GM12878 (cell line): ENCODE measurements at regions not wholly inside any gene's neighbourhood (a gene's known extent, or its start where the extent isn't known, plus 50 kb on each side); places are given as distances from the start of the nearest gene placed in this dataset.
A peak's percentile ranks its signal among the peaks of the same experiment; 100 is the strongest.

ENCODE experiments used
- ATAC-seq: fragments of 200-7000 bp; cut with Tn5 transposase; 3 replicates; pipeline ENCODE4 v1.9.1; 2020; ENCODE audit warnings: mild to moderate bottlenecking, moderate library complexity
- BruUV-seq: library from RNA; stranded (reverse); fragments of 400-500 nt; replicated peaks from 2 replicates; lab custom pipeline; 2021; lab: Mats Ljungman, UMichigan
- CTCF ChIA-PET: fragments of 300-600 bp; sonication (Branson Sonifier 250); formaldehyde crosslinking; extraction: SDS; loops from one replicate; lab custom pipeline; 2021; ENCODE audit warnings: inconsistent platforms; lab: Yijun Ruan, JAX
- POLR2A ChIA-PET: fragments of 350-600 bp; formaldehyde crosslinking; extraction: SDS; loops from one replicate; lab custom pipeline; 2021; ENCODE audit warnings: inconsistent platforms; lab: Charles Lee
- RAD21 ChIA-PET: fragments of 300-600 bp; sonication (Branson Sonifier 250); formaldehyde crosslinking; loops from one replicate; lab custom pipeline; 2023; ENCODE audit warnings: antibody characterized with exemption; ENCODE audit not compliant: unreplicated experiment; lab: Charles Lee
- SMC1A ChIA-PET: fragments of 300-600 bp; sonication (Branson Sonifier 250); formaldehyde crosslinking; loops from one replicate; lab custom pipeline; 2023; ENCODE audit not compliant: unreplicated experiment, uncharacterized antibody; lab: Charles Lee
- DNase-seq: peaks from one replicate; pipeline ENCODE4 v3.0.0-alpha.2; 2011; ENCODE audit warnings: low read depth, low spot score
- FAIRE-seq: peaks from 3 replicates; lab custom pipeline; 2011; peaks lifted over from hg19 to GRCh38; lab: Jason Lieb, UNC
- H2AFZ ChIP-seq: 2 replicates; pipeline ENCODE4 v1.6.0; 2011; ENCODE audit warnings: low read depth, low read length, control low read depth; ENCODE audit not compliant: control insufficient read depth
- H3K27ac ChIP-seq: 2 replicates; pipeline ENCODE4 v1.5.1; 2011; ENCODE audit warnings: control low read depth; ENCODE audit not compliant: control insufficient read depth, insufficient read depth
- H3K27me3 ChIP-seq, 2 experiments: replicated peaks in 1 of 2; 2 replicates each; pipeline versions ENCODE4 v1.6.0 to v1.6.1; 2011; ENCODE audit warnings: low read length in 1 of 2; ENCODE audit not compliant: control insufficient read depth in 2 of 2, insufficient read depth in 2 of 2
- H3K36me3 ChIP-seq, 2 experiments: 2 replicates each; pipeline ENCODE4 v1.5.1; 2011; ENCODE audit warnings: low read length in 1 of 2; ENCODE audit not compliant: control insufficient read depth in 2 of 2, insufficient read depth in 2 of 2
- H3K4me1 ChIP-seq: 2 replicates; pipeline ENCODE4 v1.6.1; 2011; ENCODE audit warnings: mild to moderate bottlenecking, low read length, moderate library complexity, mixed read lengths; ENCODE audit not compliant: control insufficient read depth, insufficient read depth
- H3K4me2 ChIP-seq: 2 replicates; pipeline ENCODE4 v1.6.0; 2011; ENCODE audit warnings: control low read depth; ENCODE audit not compliant: control insufficient read depth, insufficient read depth
- H3K4me3 ChIP-seq: fragments of 200-600 bp; sonication (generic); 2 replicates; pipeline ENCODE4 v1.5.1; 2016
- H3K79me2 ChIP-seq: 2 replicates; pipeline ENCODE4 v1.6.0; 2011; ENCODE audit warnings: low read length; ENCODE audit not compliant: control insufficient read depth, insufficient read depth
- H3K9ac ChIP-seq: 2 replicates; pipeline ENCODE4 v1.8.0; 2011; ENCODE audit warnings: low read length, control low read depth, mixed read lengths; ENCODE audit not compliant: control insufficient read depth, insufficient read depth
- H3K9me3 ChIP-seq: replicated peaks from 3 replicates; pipeline ENCODE4 v1.5.1; 2011; ENCODE audit warnings: mild to moderate bottlenecking, low read length; ENCODE audit not compliant: control insufficient read depth, insufficient read depth
- H4K20me1 ChIP-seq: 2 replicates; pipeline ENCODE4 v1.6.0; 2011; ENCODE audit not compliant: control insufficient read depth, insufficient read depth
- BCL11A ChIP-seq: IDR thresholded peaks from 2 replicates; pipeline ENCODE4 v1.6.1; 2011; ENCODE audit warnings: low read depth, low read length
- EP300 ChIP-seq, 2 experiments: fragments of 150-350 bp in 1 of 2; IDR thresholded peaks; 2 replicates each; pipeline ENCODE4 v1.6.1; 2011 to 2012; ENCODE audit warnings: low read depth in 2 of 2, low read length in 2 of 2, borderline replicate concordance in 1 of 2, improper control_type of control experiment in 1 of 2, inconsistent platforms in 1 of 2; ENCODE audit not compliant: control insufficient read depth in 1 of 2
- IKZF1 ChIP-seq: fragments of 450-650 bp; conservative IDR thresholded peaks from 2 replicates; pipeline ENCODE4 v1.6.1; 2017; ENCODE audit warnings: antibody characterized with exemption, mild to moderate bottlenecking
- JUNB ChIP-seq: IDR thresholded peaks from 2 replicates; pipeline ENCODE4 v1.6.1; 2016; ENCODE audit warnings: antibody characterized with exemption, mild to moderate bottlenecking
- KDM1A ChIP-seq: fragments of 200-600 bp; sonication (generic); IDR thresholded peaks from 2 replicates; pipeline ENCODE4 v1.6.1; 2016; ENCODE audit warnings: borderline replicate concordance
- MEF2A ChIP-seq: IDR thresholded peaks from 2 replicates; pipeline ENCODE4 v1.6.1; 2011; ENCODE audit warnings: low read depth, mild to moderate bottlenecking, low read length, moderate library complexity; ENCODE audit not compliant: insufficient read depth
- MTA2 ChIP-seq: fragments of 450-650 bp; IDR thresholded peaks from 2 replicates; pipeline ENCODE4 v1.6.1; 2016; ENCODE audit warnings: low read depth, mild to moderate bottlenecking, moderate library complexity
- MTA3 ChIP-seq: IDR thresholded peaks from 2 replicates; pipeline ENCODE4 v1.6.1; 2012; ENCODE audit warnings: low read length, inconsistent platforms, borderline replicate concordance
- NRF1 ChIP-seq: conservative IDR thresholded peaks from 2 replicates; pipeline ENCODE4 v1.6.1; 2011; ENCODE audit warnings: mild to moderate bottlenecking, low read depth, low read length, improper control_type of control experiment
- PAX8 ChIP-seq: fragments of 450-650 bp; IDR thresholded peaks from 2 replicates; pipeline ENCODE4 v1.6.1; 2017; ENCODE audit warnings: mild to moderate bottlenecking, moderate library complexity
- POLR2AphosphoS2 ChIP-seq: IDR thresholded peaks from 2 replicates; pipeline ENCODE4 v1.6.1; 2011; ENCODE audit warnings: low read depth, mild to moderate bottlenecking, low read length, improper control_type of control experiment, moderate library complexity
- TBL1XR1 ChIP-seq: IDR thresholded peaks from 2 replicates; pipeline ENCODE4 v1.6.1; 2012; ENCODE audit warnings: low read depth, low read length, improper control_type of control experiment
- YY1 ChIP-seq: IDR thresholded peaks from 2 replicates; pipeline ENCODE4 v1.6.1; 2011; ENCODE audit warnings: low read depth, mild to moderate bottlenecking, low read length
- WGBS: methylation state at CpG from one replicate; pipeline ENCODE4 v1.1.6; 2016; ENCODE audit warnings: low lambda C conversion rate; ENCODE audit not compliant: insufficient replicate concordance, insufficient coverage; ENCODE audit errors: missing lambda C conversion rate; 5-methylcytosine and 5-hydroxymethylcytosine counted together
- in situ Hi-C: fragments of 300-500 bp; cut with MboI; formaldehyde crosslinking; loops from 9 replicates; pipeline ENCODE4 v1.14.3; 2018; ENCODE audit warnings: mixed read lengths
- intact Hi-C: fragments of 100-400 bp; cut with micrococcal nuclease; formaldehyde crosslinking; loops from one replicate; pipeline ENCODE4 v1.14.2; 2022; ENCODE audit not compliant: unreplicated experiment
- TF ChIP-seq, protein P1 (sequence below): IDR thresholded peaks from 2 replicates; pipeline ENCODE4 v1.6.1; 2011; ENCODE audit warnings: low read depth, mild to moderate bottlenecking, low read length, moderate library complexity, borderline replicate concordance; ENCODE audit errors: extremely low read depth
- TF ChIP-seq, protein P2 (sequence below): fragments of 450-650 bp; IDR thresholded peaks from 2 replicates; pipeline ENCODE4 v1.6.1; 2017; ENCODE audit warnings: mild to moderate bottlenecking, low read depth, inconsistent platforms; ENCODE audit not compliant: poor library complexity, severe bottlenecking

DNA sequence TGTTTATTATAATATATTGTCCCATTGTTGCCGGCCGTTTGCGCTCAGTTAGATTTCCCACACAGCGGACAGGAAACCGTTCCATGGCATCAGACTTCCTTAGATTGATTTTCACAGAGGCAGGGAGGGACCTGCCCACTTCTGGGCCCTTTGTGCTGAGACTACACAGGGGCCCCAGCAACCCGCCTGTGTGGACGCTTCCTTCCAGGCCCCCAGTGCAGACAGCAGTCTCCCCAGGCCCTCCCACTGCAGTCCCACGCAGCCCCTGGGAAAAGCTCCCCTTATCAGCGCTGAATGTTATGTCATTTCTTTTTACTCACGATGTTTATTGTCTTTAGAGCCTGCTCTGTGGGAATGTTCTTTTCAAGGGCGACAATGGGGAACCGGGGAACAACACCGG, 351.7 kb upstream of the ARGLU1 start:
- Histone ChIP-seq H3K9me3 (no peaks in the 10 kb centered on the region), H3K27me3 (no peaks in the 10 kb centered on the region), H3K36me3 (no peaks in the 10 kb centered on the region), H3K4me3 (no peak overlapping the region), H3K4me1 (no peaks in the 10 kb centered on the region), H4K20me1 (no peaks in the 10 kb centered on the region), H3K9ac (no peak overlapping the region), H3K79me2 (no peaks in the 10 kb centered on the region), H2AFZ (no peak overlapping the region), H3K4me2 (no peak overlapping the region), H3K27ac (no peak overlapping the region)
- ChIA-PET POLR2A (no interaction called here), SMC1A (interaction anchor here (0.7 to 1.3 kb wide), 3 partner anchors 15 to 205 kb away, joined by 3 to 5 read pairs (median 3); no protein-coding TSS in a partner anchor), RAD21 (interaction anchor here (0.8 to 1.4 kb wide), 3 partner anchors 25 to 204 kb away, joined by 3 read pairs; no protein-coding TSS in a partner anchor), CTCF (interaction anchor here (0.7 to 1.9 kb wide), 6 partner anchors 22 to 835 kb away, joined by 3 to 4 read pairs (median 4); no protein-coding TSS in a partner anchor)
- FAIRE-seq, result no peak
- TF ChIP-seq, protein P1, sequence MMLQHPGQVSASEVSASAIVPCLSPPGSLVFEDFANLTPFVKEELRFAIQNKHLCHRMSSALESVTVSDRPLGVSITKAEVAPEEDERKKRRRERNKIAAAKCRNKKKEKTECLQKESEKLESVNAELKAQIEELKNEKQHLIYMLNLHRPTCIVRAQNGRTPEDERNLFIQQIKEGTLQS, result no peak
- no peak for DNase-seq
- WGBS, result 23% methylated on average over 13 of the region's 13 CpGs
- intact Hi-C loops, result loop anchor here (5.0 kb wide), 2 partner anchors 357 to 382 kb away; partner anchors contain the start of gene EFNB2
- BruUV-seq, result no TSS peak
- in situ Hi-C loops, result no loop called here
- no peak for ATAC-seq

DNA sequence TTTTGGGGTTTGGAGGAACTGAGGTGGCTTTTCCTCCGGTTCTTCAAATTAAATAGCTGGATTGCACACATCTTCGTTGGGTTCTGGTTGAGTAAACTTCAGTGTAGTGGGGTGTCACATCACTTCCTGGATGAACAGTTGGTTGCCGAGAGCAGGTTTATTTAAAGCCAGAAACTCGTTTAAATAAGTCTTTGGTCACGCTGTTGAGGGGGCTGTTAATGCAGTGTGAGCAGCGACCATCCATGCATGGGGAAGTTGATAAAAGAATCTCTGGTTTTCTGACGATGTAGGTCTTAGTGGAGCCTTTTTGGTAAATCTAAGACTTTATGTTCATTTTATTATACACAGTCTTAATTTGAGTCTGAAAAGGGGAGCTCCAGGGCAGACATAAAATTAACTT, 351.2 kb upstream of the ARGLU1 start:
- no peaks in the 10 kb centered on the region for H3K36me3 ChIP-seq
- intact Hi-C loops, result loop anchor here (5.0 kb wide), 2 partner anchors 357 to 382 kb away; partner anchors contain the start of gene EFNB2
- in situ Hi-C loops, result no loop called here
- no TSS peak for BruUV-seq
- H3K9ac ChIP-seq, result no peak overlapping the region
- no peak for FAIRE-seq
- RAD21 ChIA-PET, result interaction anchor here (0.6 to 1.4 kb wide), 2 partner anchors 93 to 125 kb away, joined by 3 read pairs; no protein-coding TSS in a partner anchor
- 3% methylated on average over 7 of the region's 7 CpGs for WGBS
- no peaks in the 10 kb centered on the region for H3K79me2 ChIP-seq
- CTCF ChIA-PET, result interaction anchor here (0.7 to 1.9 kb wide), 6 partner anchors 27 to 1838 kb away, joined by 3 to 4 read pairs (median 4); no protein-coding TSS in a partner anchor
- H3K4me1 ChIP-seq, result no peaks in the 10 kb centered on the region
- no peak for DNase-seq
- ATAC-seq, result peak; percentile 32; the same call in 2 of the 3 replicates
- H3K9me3 ChIP-seq, result no peaks in the 10 kb centered on the region
- no peak overlapping the region for H3K4me3 ChIP-seq
- H2AFZ ChIP-seq, result no peak overlapping the region; the same call in 1 of the 2 replicates
- H3K27me3 ChIP-seq, result no peaks in the 10 kb centered on the region
- SMC1A ChIA-PET, result interaction anchor here (0.7 to 1.3 kb wide), 3 partner anchors 14 to 205 kb away, joined by 3 to 5 read pairs (median 3); no protein-coding TSS in a partner anchor
- no peaks in the 10 kb centered on the region for H4K20me1 ChIP-seq
- peak overlapping the region; percentile 22; the same call in 1 of the 2 replicates for H3K4me2 ChIP-seq
- H3K27ac ChIP-seq, result no peak overlapping the region
- POLR2A ChIA-PET, result no interaction called here
- no peak for TF ChIP-seq BCL11A
- TF ChIP-seq, protein P2, sequence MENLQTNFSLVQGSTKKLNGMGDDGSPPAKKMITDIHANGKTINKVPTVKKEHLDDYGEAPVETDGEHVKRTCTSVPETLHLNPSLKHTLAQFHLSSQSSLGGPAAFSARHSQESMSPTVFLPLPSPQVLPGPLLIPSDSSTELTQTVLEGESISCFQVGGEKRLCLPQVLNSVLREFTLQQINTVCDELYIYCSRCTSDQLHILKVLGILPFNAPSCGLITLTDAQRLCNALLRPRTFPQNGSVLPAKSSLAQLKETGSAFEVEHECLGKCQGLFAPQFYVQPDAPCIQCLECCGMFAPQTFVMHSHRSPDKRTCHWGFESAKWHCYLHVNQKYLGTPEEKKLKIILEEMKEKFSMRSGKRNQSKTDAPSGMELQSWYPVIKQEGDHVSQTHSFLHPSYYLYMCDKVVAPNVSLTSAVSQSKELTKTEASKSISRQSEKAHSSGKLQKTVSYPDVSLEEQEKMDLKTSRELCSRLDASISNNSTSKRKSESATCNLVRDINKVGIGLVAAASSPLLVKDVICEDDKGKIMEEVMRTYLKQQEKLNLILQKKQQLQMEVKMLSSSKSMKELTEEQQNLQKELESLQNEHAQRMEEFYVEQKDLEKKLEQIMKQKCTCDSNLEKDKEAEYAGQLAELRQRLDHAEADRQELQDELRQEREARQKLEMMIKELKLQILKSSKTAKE, result no peak
- TF ChIP-seq MTA3, result no peak
- no peak for TF ChIP-seq POLR2AphosphoS2
- no peak for TF ChIP-seq MTA2
- no peak for TF ChIP-seq IKZF1
- 0 out of 2 replicates have a peak, but pooled peaks have one; percentile 41 for TF ChIP-seq MEF2A
- TF ChIP-seq EP300 (IDR thresholded peaks at IDR 0.05; ENCODE audit: borderline replicate concordance in 1 of 2, control insufficient read depth in 1 of 2, low read depth in 2 of 2, low read length in 2 of 2), result no peak
- TF ChIP-seq PAX8, result no peak
- TF ChIP-seq NRF1, result no peak
- no peak for TF ChIP-seq YY1
- TF ChIP-seq TBL1XR1, result no peak
- TF ChIP-seq KDM1A, result no peak
- TF ChIP-seq JUNB, result no peak
